ENCODE measurements at regions not wholly inside any gene's neighbourhood (a gene's known extent, or its start where the extent isn't known, plus 50 kb on each side); places are given as distances from the start of the nearest gene placed in this dataset.

GRCh38 chr3:99502871-99503270 lies 135.5 kb upstream of the COL8A1 start:
- H2AFZ ChIP-seq (ENCODE audit: low read length) = no peak overlapping the region
- H3K4me2 ChIP-seq (ENCODE audit: low read length) = no peak overlapping the region
- H4K20me1 ChIP-seq (ENCODE audit: insufficient read depth, low read length) = no peaks in the 10 kb centered on the region
- no peaks in the 10 kb centered on the region for H3K79me2 ChIP-seq (ENCODE audit: insufficient read depth, low read depth, low read length)
- no peak overlapping the region for H3K4me3 ChIP-seq (ENCODE audit: low read depth, low read length, poor library complexity, severe bottlenecking)
- H3K27ac ChIP-seq (ENCODE audit: low read depth, low read length, poor library complexity, severe bottlenecking) = no peak overlapping the region
- no peaks in the 10 kb centered on the region for H3K9me3 ChIP-seq (ENCODE audit: low read length)
- CTCF ChIA-PET (ENCODE audit: unreplicated experiment) = no interaction called here
- no peaks in the 10 kb centered on the region for H3K4me1 ChIP-seq (ENCODE audit: insufficient read depth, low read length, poor library complexity, severe bottlenecking)
- H3K9me2 ChIP-seq (ENCODE audit: insufficient read depth, low read length) = no peaks in the 10 kb centered on the region
- intact Hi-C loops (cut with micrococcal nuclease; ENCODE audit: unreplicated experiment) = loop anchor here (10.0 kb wide), 1 partner anchor 252 kb away; no protein-coding TSS in a partner anchor
- POLR2A ChIA-PET = interaction anchor here (0.6 kb wide), 1 partner anchor 248 kb away, joined by 3 read pairs; no protein-coding TSS in a partner anchor
- TF ChIP-seq EZH2phosphoT487 (IDR thresholded peaks at IDR 0.05; ENCODE audit: borderline replicate concordance, low read depth, low read length) (no peak), CTCF (conservative IDR thresholded peaks at IDR 0.05; ENCODE audit: low read length) (no peak)
- BruUV-seq (replicated peaks) = no TSS peak
- DNase-seq (ENCODE audit: low spot score) = no peak
- no peaks in the 10 kb centered on the region for H3K36me3 ChIP-seq (ENCODE audit: insufficient read depth, low read length)

GRCh38 chr3:99500485-99500884 lies 137.9 kb upstream of the COL8A1 start:
- Histone ChIP-seq H3K4me3 (ENCODE audit: low read depth, low read length, poor library complexity, severe bottlenecking) (no peak overlapping the region), H4K20me1 (ENCODE audit: insufficient read depth, low read length) (no peaks in the 10 kb centered on the region), H3K4me2 (ENCODE audit: low read length) (no peak overlapping the region), H3K9me3 (ENCODE audit: low read length) (no peaks in the 10 kb centered on the region), H3K79me2 (ENCODE audit: insufficient read depth, low read depth, low read length) (no peaks in the 10 kb centered on the region), H3K27ac (ENCODE audit: low read depth, low read length, poor library complexity, severe bottlenecking) (no peak overlapping the region), H3K9me2 (ENCODE audit: insufficient read depth, low read length) (no peaks in the 10 kb centered on the region), H2AFZ (ENCODE audit: low read length) (no peak overlapping the region), H3K4me1 (ENCODE audit: insufficient read depth, low read length, poor library complexity, severe bottlenecking) (no peaks in the 10 kb centered on the region), H3K36me3 (ENCODE audit: insufficient read depth, low read length) (no peaks in the 10 kb centered on the region)
- CTCF ChIA-PET (ENCODE audit: unreplicated experiment) = no interaction called here
- no peak for DNase-seq (ENCODE audit: low spot score)
- BruUV-seq (replicated peaks) = no TSS peak
- TF ChIP-seq CTCF (conservative IDR thresholded peaks at IDR 0.05; ENCODE audit: low read length) (no peak), EZH2phosphoT487 (IDR thresholded peaks at IDR 0.05; ENCODE audit: borderline replicate concordance, low read depth, low read length) (no peak)
- POLR2A ChIA-PET = interaction anchor here (1.2 kb wide), 1 partner anchor 16 kb away, joined by 3 read pairs; no protein-coding TSS in a partner anchor
- intact Hi-C loops (cut with micrococcal nuclease; ENCODE audit: unreplicated experiment) = loop anchor here (10.0 kb wide), 1 partner anchor 254 kb away; no protein-coding TSS in a partner anchor

- no peak overlapping the region for H3K4me3 ChIP-seq (ENCODE audit: low read depth, low read length, poor library complexity, severe bottlenecking)
- no peak overlapping the region for H3K27ac ChIP-seq (ENCODE audit: low read depth, low read length, poor library complexity, severe bottlenecking)
- no peaks in the 10 kb centered on the region for H3K79me2 ChIP-seq (ENCODE audit: insufficient read depth, low read depth, low read length)
- ChIA-PET POLR2A (interaction anchor here (1.2 kb wide), 1 partner anchor 17 kb away, joined by 3 read pairs; no protein-coding TSS in a partner anchor), CTCF (ENCODE audit: unreplicated experiment) (no interaction called here)
- no peak overlapping the region for H2AFZ ChIP-seq (ENCODE audit: low read length)
- no peaks in the 10 kb centered on the region for H4K20me1 ChIP-seq (ENCODE audit: insufficient read depth, low read length)
- H3K9me2 ChIP-seq (ENCODE audit: insufficient read depth, low read length) = no peaks in the 10 kb centered on the region
- no peaks in the 10 kb centered on the region for H3K36me3 ChIP-seq (ENCODE audit: insufficient read depth, low read length)
- no TSS peak for BruUV-seq (replicated peaks)
- H3K4me1 ChIP-seq (ENCODE audit: insufficient read depth, low read length, poor library complexity, severe bottlenecking) = no peaks in the 10 kb centered on the region
- DNase-seq (ENCODE audit: low spot score) = peak; percentile 15
- H3K4me2 ChIP-seq (ENCODE audit: low read length) = no peak overlapping the region
- intact Hi-C loops (cut with micrococcal nuclease; ENCODE audit: unreplicated experiment) = loop anchor here (10.0 kb wide), 1 partner anchor 255 kb away; no protein-coding TSS in a partner anchor
- TF ChIP-seq EZH2phosphoT487 (IDR thresholded peaks at IDR 0.05; ENCODE audit: borderline replicate concordance, low read depth, low read length) = no peak
- peak; percentile 77 for TF ChIP-seq CTCF (conservative IDR thresholded peaks at IDR 0.05; ENCODE audit: low read length)
- no peaks in the 10 kb centered on the region for H3K9me3 ChIP-seq (ENCODE audit: low read length)
Measured at GRCh38 chr3:99499235-99500158, 138.9 kb upstream of the COL8A1 start.
